ENCODE measurements at regions not wholly inside any gene's neighbourhood (a gene's known extent, or its start where the extent isn't known, plus 50 kb on each side); places are given as distances from the start of the nearest gene placed in this dataset.

DNA sequence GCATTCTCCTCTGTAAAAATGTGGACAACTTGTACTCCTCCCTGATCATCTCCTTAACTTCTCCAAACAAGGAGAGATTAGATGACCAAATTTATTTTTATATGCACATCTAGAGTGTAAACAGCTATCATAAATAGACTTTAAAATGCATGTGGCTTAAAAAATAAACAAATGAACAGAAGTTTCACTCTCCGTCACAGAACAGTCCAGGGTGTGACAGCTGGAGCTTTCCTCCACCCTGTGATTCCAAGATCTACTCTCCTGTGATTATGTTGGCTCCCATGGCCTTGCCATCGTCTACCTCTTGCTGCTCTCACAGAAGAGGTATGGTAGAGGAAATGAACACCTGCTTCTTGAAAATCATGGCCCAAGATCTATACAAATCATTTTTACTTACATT is 560.2 kb downstream of the TOX3 start:
- no peaks in the 10 kb centered on the region for H3K36me3 Mint-ChIP-seq (ENCODE audit: low read depth)
- H3K27me3 Mint-ChIP-seq (ENCODE audit: insufficient read depth, low read depth, poor library complexity) = no peaks in the 10 kb centered on the region
- Histone ChIP-seq H2AFZ (no peak overlapping the region), H3K27me3 (ENCODE audit: insufficient read depth) (no peaks in the 10 kb centered on the region), H3K4me3 (no peak overlapping the region), H3K4me2 (no peak overlapping the region), H3K79me2 (replicated peaks; ENCODE audit: insufficient read depth) (no peaks in the 10 kb centered on the region), H3K36me3 (ENCODE audit: insufficient read depth) (no peaks in the 10 kb centered on the region), H3K27ac (ENCODE audit: low read depth) (no peak overlapping the region), H3K9me2 (ENCODE audit: insufficient read depth) (0 out of 2 replicates have a peak, but pooled peaks cover 3% of the 10 kb centered on the region), H4K20me1 (replicated peaks; ENCODE audit: insufficient read depth) (no peaks in the 10 kb centered on the region), H3F3A (replicated peaks; ENCODE audit: low read depth) (no peaks in the 10 kb centered on the region), H3K4me1 (ENCODE audit: insufficient read depth) (no peaks in the 10 kb centered on the region)
- H3K9me3 Mint-ChIP-seq = no peaks in the 10 kb centered on the region; the same call in 2 of the 3 replicates
- ATAC-seq (no peak), DNase-seq (ENCODE audit: low spot score) (no peak)
- no peak overlapping the region for H3K4me3 Mint-ChIP-seq
- H3K4me1 Mint-ChIP-seq = no peaks in the 10 kb centered on the region; the same call in 2 of the 3 replicates
- TF ChIP-seq EZH2phosphoT487 (IDR thresholded peaks at IDR 0.05; ENCODE audit: unreplicated experiment) = no peak
- TF ChIP-seq, protein P1, sequence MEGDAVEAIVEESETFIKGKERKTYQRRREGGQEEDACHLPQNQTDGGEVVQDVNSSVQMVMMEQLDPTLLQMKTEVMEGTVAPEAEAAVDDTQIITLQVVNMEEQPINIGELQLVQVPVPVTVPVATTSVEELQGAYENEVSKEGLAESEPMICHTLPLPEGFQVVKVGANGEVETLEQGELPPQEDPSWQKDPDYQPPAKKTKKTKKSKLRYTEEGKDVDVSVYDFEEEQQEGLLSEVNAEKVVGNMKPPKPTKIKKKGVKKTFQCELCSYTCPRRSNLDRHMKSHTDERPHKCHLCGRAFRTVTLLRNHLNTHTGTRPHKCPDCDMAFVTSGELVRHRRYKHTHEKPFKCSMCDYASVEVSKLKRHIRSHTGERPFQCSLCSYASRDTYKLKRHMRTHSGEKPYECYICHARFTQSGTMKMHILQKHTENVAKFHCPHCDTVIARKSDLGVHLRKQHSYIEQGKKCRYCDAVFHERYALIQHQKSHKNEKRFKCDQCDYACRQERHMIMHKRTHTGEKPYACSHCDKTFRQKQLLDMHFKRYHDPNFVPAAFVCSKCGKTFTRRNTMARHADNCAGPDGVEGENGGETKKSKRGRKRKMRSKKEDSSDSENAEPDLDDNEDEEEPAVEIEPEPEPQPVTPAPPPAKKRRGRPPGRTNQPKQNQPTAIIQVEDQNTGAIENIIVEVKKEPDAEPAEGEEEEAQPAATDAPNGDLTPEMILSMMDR (conservative IDR thresholded peaks at IDR 0.05; ENCODE audit: low read depth in 2 of 2) = no peak
- no peak for TF ChIP-seq STAT1 (IDR thresholded peaks at IDR 0.05; ENCODE audit: unreplicated experiment)
- no peak for TF ChIP-seq ZNF462 (CRISPR knock-in tag; IDR thresholded peaks at IDR 0.05)
- no peak for TF ChIP-seq POLR2AphosphoS5 (IDR thresholded peaks at IDR 0.05; ENCODE audit: low read depth)
- TF ChIP-seq NANOG (IDR thresholded peaks at IDR 0.05; ENCODE audit: borderline replicate concordance) = no peak
- TF ChIP-seq ZNF114 (CRISPR knock-in tag; IDR thresholded peaks at IDR 0.05) = no peak
- no peak for TF ChIP-seq REST (IDR thresholded peaks at IDR 0.05; ENCODE audit: unreplicated experiment)
- no peak for TF ChIP-seq ETS1 (IDR thresholded peaks at IDR 0.05)
- no peak for TF ChIP-seq ZNF331 (CRISPR knock-in tag; IDR thresholded peaks at IDR 0.05; ENCODE audit: low read depth)
- TF ChIP-seq JUNB (IDR thresholded peaks at IDR 0.05; ENCODE audit: unreplicated experiment) = no peak
- TF ChIP-seq CREB1 (CRISPR knock-in tag; IDR thresholded peaks at IDR 0.05; ENCODE audit: low read depth) = no peak
- no peak for TF ChIP-seq EZH2 (IDR thresholded peaks at IDR 0.05; ENCODE audit: low read depth, unreplicated experiment)
- no peak overlapping the region for H3K27ac Mint-ChIP-seq
